BLaER1 treated with 17β-estradiol and CSF1 and Interleukin-3, amounts not matched to agents 10 nM and 100 nM (cell line): ENCODE measurements at regions not wholly inside any gene's neighbourhood (a gene's known extent, or its start where the extent isn't known, plus 50 kb on each side); places are given as distances from the start of the nearest gene placed in this dataset.
"Not testable (repeated sequence)": the region's sequence is repeated elsewhere in the genome, so short reads cannot be mapped to it uniquely, and the experiment has no call there.

Experiments
- H3K27ac ChIP-seq, 11 experiments: shearing (Covaris generic); formaldehyde crosslinking; 2 replicates each; pipeline ENCODE4 v1.8.1; 2022
- H3K27me3 ChIP-seq, 11 experiments: shearing (Covaris generic); formaldehyde crosslinking; 2 replicates each; pipeline ENCODE4 v1.8.1; 2022
- H3K36me3 ChIP-seq, 11 experiments: shearing (Covaris generic); formaldehyde crosslinking; 2 replicates each; pipeline ENCODE4 v1.8.1; 2022
- H3K4me1 ChIP-seq, 10 experiments: shearing (Covaris generic); formaldehyde crosslinking; 2 replicates each; pipeline ENCODE4 v1.8.1; 2022
- H3K4me2 ChIP-seq, 11 experiments: shearing (Covaris generic); formaldehyde crosslinking; 2 replicates each; pipeline ENCODE4 v1.8.1; 2022
- H3K4me3 ChIP-seq, 10 experiments: shearing (Covaris generic); formaldehyde crosslinking; 2 replicates each; pipeline ENCODE4 v1.8.1; 2022
- H3K9ac ChIP-seq, 11 experiments: shearing (Covaris generic); formaldehyde crosslinking; 2 replicates each; pipeline ENCODE4 v1.8.1; 2022
- H3K9me3 ChIP-seq, 11 experiments: shearing (Covaris generic); formaldehyde crosslinking; replicated peaks in 1 of 11; 2 replicates each; pipeline ENCODE4 v1.8.1; 2022
- H4K20me1 ChIP-seq, 11 experiments: shearing (Covaris generic); formaldehyde crosslinking; 2 replicates each; pipeline ENCODE4 v1.8.1; 2022
- Cebpa-rat ChIP-seq, 11 experiments: shearing (Covaris generic); IDR thresholded peaks; 2 replicates each; pipeline ENCODE4 v1.8.1; 2022

GRCh38 chr10:64537928-64538327 lies 1016.7 kb downstream of the REEP3 start:
- Histone ChIP-seq H3K4me2 (no peak overlapping the region), H3K27me3 (no peaks in the 10 kb centered on the region), H3K36me3 (no peaks in the 10 kb centered on the region), H3K4me3 (no peak overlapping the region), H3K4me1 (no peaks in the 10 kb centered on the region), H3K9me3 (no peaks in the 10 kb centered on the region), H3K9ac (no peak overlapping the region), H3K27ac (no peak overlapping the region), H4K20me1 (no peaks in the 10 kb centered on the region)
- no peak for TF ChIP-seq Cebpa-rat (IDR thresholded peaks at IDR 0.05)

- Histone ChIP-seq H3K9me3 (no peaks in the 10 kb centered on the region), H3K36me3 (no peaks in the 10 kb centered on the region), H3K4me2 (no peak overlapping the region), H3K27ac (no peak overlapping the region), H3K9ac (no peak overlapping the region), H3K4me3 (no peak overlapping the region), H4K20me1 (no peaks in the 10 kb centered on the region), H3K27me3 (no peaks in the 10 kb centered on the region), H3K4me1 (no peaks in the 10 kb centered on the region)
- no peak for TF ChIP-seq Cebpa-rat (IDR thresholded peaks at IDR 0.05)
Observed at GRCh38 chr10:64546073-64546472, 1024.9 kb downstream of the REEP3 start.

GRCh38 chr10:64547168-64547567 lies 1026.0 kb downstream of the REEP3 start:
- TF ChIP-seq Cebpa-rat (IDR thresholded peaks at IDR 0.05) = no peak
- Histone ChIP-seq H3K36me3 (no peaks in the 10 kb centered on the region), H3K27me3 (no peaks in the 10 kb centered on the region), H3K4me2 (no peak overlapping the region), H3K9me3 (no peaks in the 10 kb centered on the region), H4K20me1 (no peaks in the 10 kb centered on the region), H3K4me3 (no peak overlapping the region), H3K4me1 (no peaks in the 10 kb centered on the region), H3K9ac (no peak overlapping the region), H3K27ac (no peak overlapping the region)

GRCh38 chr10:64555666-64556065 lies 1034.5 kb downstream of the REEP3 start:
- Histone ChIP-seq H3K4me3 (no peak overlapping the region), H3K4me1 (no peaks in the 10 kb centered on the region), H3K27me3 (no peaks in the 10 kb centered on the region), H3K36me3 (no peaks in the 10 kb centered on the region), H3K27ac (no peak overlapping the region), H3K9me3 (no peaks in the 10 kb centered on the region), H4K20me1 (no peaks in the 10 kb centered on the region), H3K4me2 (no peak overlapping the region), H3K9ac (no peak overlapping the region)
- TF ChIP-seq Cebpa-rat (IDR thresholded peaks at IDR 0.05) = no peak

GRCh38 chr10:64558094-64558835 lies 1037.1 kb downstream of the REEP3 start:
- no peak overlapping the region for H3K9ac ChIP-seq
- H3K9me3 ChIP-seq = no peaks in the 10 kb centered on the region
- H4K20me1 ChIP-seq = no peaks in the 10 kb centered on the region
- H3K27me3 ChIP-seq = no peaks in the 10 kb centered on the region
- no peak overlapping the region for H3K27ac ChIP-seq
- no peaks in the 10 kb centered on the region for H3K36me3 ChIP-seq
- H3K4me3 ChIP-seq = no peak overlapping the region
- no peak overlapping the region for H3K4me2 ChIP-seq
- H3K4me1 ChIP-seq = no peaks in the 10 kb centered on the region
- no peak for TF ChIP-seq Cebpa-rat (IDR thresholded peaks at IDR 0.05)

GRCh38 chr10:64571056-64571455 lies 1049.9 kb downstream of the REEP3 start:
- Histone ChIP-seq H3K4me2 (no peak overlapping the region), H4K20me1 (no peaks in the 10 kb centered on the region), H3K36me3 (no peaks in the 10 kb centered on the region), H3K9me3 (peaks cover 0 to 16% (median 4%) of the 10 kb centered on the region in 11 experiments; a peak in 9 of 22 replicates), H3K27ac (no peak overlapping the region), H3K9ac (no peak overlapping the region), H3K4me3 (no peak overlapping the region), H3K4me1 (peaks cover 0 to 6% (median 0%) of the 10 kb centered on the region in 10 experiments; a peak in 7 of 20 replicates), H3K27me3 (no peaks in the 10 kb centered on the region)
- no peak for TF ChIP-seq Cebpa-rat (IDR thresholded peaks at IDR 0.05)

- Histone ChIP-seq H3K4me2 (no peak overlapping the region), H4K20me1 (no peaks in the 10 kb centered on the region), H3K4me3 (no peak overlapping the region), H3K27me3 (no peaks in the 10 kb centered on the region), H3K9ac (no peak overlapping the region), H3K36me3 (no peaks in the 10 kb centered on the region), H3K4me1 (peaks cover 0 to 17% (median 0%) of the 10 kb centered on the region in 10 experiments; a peak in 7 of 20 replicates), H3K27ac (no peak overlapping the region), H3K9me3 (peaks cover 0 to 3% (median 0%) of the 10 kb centered on the region in 11 experiments; a peak in 3 of 22 replicates)
- TF ChIP-seq Cebpa-rat (IDR thresholded peaks at IDR 0.05) = no peak
Observed at GRCh38 chr10:64573623-64574325, 1052.6 kb downstream of the REEP3 start.

GRCh38 chr10:64574371-64574770 lies 1053.2 kb downstream of the REEP3 start:
- Histone ChIP-seq H3K27me3 (no peaks in the 10 kb centered on the region), H3K9me3 (no peaks in the 10 kb centered on the region)
- TF ChIP-seq Cebpa-rat (IDR thresholded peaks at IDR 0.05) = no peak

GRCh38 chr10:64576497-64576896 lies 1055.3 kb downstream of the REEP3 start:
- no peak for TF ChIP-seq Cebpa-rat (IDR thresholded peaks at IDR 0.05)
- H3K9ac ChIP-seq = no peak overlapping the region
- H3K27ac ChIP-seq = no peak overlapping the region
- H3K4me2 ChIP-seq = peak overlapping the region in 3 of 11 experiments; percentile 41 to 86 (median 68); a peak in 6 of 22 replicates
- no peaks in the 10 kb centered on the region for H3K27me3 ChIP-seq
- H3K4me1 ChIP-seq = peaks cover 0 to 13% (median 0%) of the 10 kb centered on the region in 10 experiments; a peak in 7 of 20 replicates
- no peaks in the 10 kb centered on the region for H3K9me3 ChIP-seq
- H3K4me3 ChIP-seq = no peak overlapping the region
- H3K36me3 ChIP-seq = no peaks in the 10 kb centered on the region
- H4K20me1 ChIP-seq = no peaks in the 10 kb centered on the region

More at GRCh38 chr10:64574371-64574770, 1053.2 kb downstream of the REEP3 start:
- Histone ChIP-seq H3K27ac (no peak overlapping the region), H3K4me1 (peaks cover 0 to 17% (median 0%) of the 10 kb centered on the region in 10 experiments; a peak in 7 of 20 replicates), H3K36me3 (no peaks in the 10 kb centered on the region), H3K4me2 (no peak overlapping the region), H3K9ac (no peak overlapping the region), H4K20me1 (no peaks in the 10 kb centered on the region), H3K4me3 (no peak overlapping the region)

GRCh38 chr10:64578757-64579156 lies 1057.6 kb downstream of the REEP3 start:
- not testable (repeated sequence) for H3K9me3 ChIP-seq, H3K4me2 ChIP-seq, H3K36me3 ChIP-seq, H4K20me1 ChIP-seq, H3K27ac ChIP-seq, H3K4me3 ChIP-seq, H3K27me3 ChIP-seq, H3K9ac ChIP-seq
- H3K4me1 ChIP-seq = peaks cover 0 to 13% (median 0%) of the 10 kb centered on the region in 10 experiments; a peak in 7 of 20 replicates
